ENCODE measurements at regions not wholly inside any gene's neighbourhood (a gene's known extent, or its start where the extent isn't known, plus 50 kb on each side); places are given as distances from the start of the nearest gene placed in this dataset.
A peak's percentile ranks its signal among the peaks of the same experiment; 100 is the strongest.

DNA sequence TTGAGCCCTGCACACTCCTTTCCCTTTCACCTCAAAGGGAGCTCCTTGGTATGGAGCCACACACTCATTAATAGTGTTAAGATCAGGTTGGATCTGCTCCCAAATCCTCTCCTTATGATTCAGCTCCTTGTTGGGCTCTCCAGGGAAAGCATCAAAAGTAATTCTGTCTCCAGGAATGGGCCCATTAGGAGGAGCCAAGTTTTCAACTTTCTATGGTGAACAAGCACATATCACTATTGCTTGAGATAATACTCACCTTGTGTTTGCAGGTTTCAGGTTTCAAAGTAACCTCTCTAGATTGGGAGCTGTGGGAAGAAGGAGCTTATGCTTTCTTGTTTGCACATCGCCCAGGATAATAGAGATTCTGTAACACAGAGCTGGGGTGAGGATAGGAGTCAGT, 164.8 kb downstream of the TNFSF18 start:
- TF ChIP-seq, protein P1, sequence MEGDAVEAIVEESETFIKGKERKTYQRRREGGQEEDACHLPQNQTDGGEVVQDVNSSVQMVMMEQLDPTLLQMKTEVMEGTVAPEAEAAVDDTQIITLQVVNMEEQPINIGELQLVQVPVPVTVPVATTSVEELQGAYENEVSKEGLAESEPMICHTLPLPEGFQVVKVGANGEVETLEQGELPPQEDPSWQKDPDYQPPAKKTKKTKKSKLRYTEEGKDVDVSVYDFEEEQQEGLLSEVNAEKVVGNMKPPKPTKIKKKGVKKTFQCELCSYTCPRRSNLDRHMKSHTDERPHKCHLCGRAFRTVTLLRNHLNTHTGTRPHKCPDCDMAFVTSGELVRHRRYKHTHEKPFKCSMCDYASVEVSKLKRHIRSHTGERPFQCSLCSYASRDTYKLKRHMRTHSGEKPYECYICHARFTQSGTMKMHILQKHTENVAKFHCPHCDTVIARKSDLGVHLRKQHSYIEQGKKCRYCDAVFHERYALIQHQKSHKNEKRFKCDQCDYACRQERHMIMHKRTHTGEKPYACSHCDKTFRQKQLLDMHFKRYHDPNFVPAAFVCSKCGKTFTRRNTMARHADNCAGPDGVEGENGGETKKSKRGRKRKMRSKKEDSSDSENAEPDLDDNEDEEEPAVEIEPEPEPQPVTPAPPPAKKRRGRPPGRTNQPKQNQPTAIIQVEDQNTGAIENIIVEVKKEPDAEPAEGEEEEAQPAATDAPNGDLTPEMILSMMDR (IDR thresholded peaks at IDR 0.05; ENCODE audit: insufficient read depth, low read length), result no peak
- no peak overlapping the region for H3K4me3 ChIP-seq (ENCODE audit: low read depth, low read length)
- peak; percentile 72 for DNase-seq (ENCODE audit: low read depth)

DNA sequence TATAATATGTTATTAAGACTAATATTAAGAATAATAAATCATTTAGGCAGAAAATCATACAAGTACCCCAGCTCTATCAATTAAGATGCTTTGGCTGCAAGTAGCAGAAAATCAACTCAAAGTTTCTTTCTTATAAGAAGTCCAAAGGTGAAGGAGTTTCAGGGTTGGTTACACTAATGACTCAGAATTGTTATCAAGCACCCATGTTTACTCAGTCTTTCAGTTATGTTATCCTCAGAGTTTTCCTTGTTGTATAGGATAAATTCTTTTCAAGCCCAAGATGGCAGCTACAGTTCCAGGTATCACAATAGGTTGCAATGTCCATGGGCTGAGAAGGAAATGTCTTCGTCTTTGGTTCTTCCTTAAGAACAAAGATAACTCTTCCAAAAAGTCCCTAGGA, 163.6 kb downstream of the TNFSF18 start:
- no peak overlapping the region for H3K4me3 ChIP-seq (ENCODE audit: low read depth, low read length)
- TF ChIP-seq, protein P1 (IDR thresholded peaks at IDR 0.05; ENCODE audit: insufficient read depth, low read length), result no peak
- no peak for DNase-seq (ENCODE audit: low read depth)

DNA sequence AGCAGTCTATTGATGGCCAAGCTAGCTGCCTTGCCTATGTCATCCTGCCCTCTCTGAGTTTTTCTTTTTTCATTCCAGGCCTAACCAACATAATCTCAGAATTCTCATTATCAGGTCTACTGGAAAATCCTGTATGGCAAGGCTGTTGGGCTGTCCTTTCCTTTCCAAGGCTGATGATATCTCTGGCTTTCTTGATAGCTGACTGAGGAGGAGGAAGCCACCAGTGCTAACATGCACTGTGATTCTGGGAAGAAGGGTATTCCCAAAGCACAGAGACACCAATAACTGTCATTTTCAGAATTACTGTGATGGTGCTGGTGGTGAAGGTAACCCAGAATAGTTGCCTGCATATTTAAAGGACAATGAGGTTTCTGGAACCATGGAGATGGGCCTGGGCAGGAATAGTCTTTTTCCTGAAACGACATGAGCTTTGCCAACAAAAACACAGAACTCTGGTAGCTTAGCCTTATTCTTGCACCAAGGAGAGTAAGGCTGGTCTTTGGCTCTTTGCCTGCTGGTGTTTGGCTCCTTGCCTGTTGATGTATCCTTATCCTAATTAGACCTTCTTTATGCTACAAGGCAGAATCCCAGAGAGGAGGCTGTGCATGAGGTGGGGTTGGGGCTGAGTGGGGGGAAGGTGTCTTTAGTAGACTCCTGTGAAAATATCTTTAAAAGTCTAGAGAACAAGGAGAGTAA, 157.4 kb downstream of the TNFSF18 start:
- TF ChIP-seq, protein P1 (IDR thresholded peaks at IDR 0.05; ENCODE audit: insufficient read depth, low read length), result no peak
- no peak overlapping the region for H3K4me3 ChIP-seq (ENCODE audit: low read depth, low read length)
- DNase-seq (ENCODE audit: low read depth), result peak; percentile 49

DNA sequence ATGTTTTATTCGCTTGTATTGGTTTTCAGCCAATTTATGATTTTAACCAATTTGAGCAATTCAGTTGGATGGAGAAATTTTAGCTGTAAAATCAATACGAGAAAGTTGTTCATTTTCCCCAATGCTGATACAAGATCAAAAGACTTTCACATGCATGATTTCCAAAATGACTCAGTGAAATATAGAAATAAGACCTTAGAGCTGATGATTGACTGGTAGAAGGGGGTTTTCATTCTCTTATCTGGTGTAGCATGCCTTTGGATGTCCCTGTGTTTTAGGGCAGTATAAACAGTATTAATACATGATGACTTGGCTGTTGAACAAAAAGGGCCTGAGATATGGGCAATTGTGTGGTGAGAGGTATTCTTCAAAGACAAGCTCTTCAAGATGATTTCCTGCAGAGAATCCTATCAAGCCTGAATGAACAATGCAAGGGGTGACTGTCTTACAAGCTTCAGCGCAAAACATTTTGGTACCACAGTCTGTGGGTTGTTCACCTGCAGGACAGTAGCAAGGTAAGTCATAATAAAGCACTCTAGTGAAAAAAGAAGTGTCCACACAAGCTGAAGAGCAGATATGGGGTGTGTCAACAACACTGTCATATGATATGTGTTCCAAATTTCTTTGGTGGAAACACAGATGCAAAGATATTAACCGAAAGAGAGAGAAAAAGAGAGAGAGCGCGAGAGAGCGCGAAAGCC, 156.2 kb downstream of the TNFSF18 start:
- DNase-seq (ENCODE audit: low read depth), result no peak
- TF ChIP-seq, protein P1 (IDR thresholded peaks at IDR 0.05; ENCODE audit: insufficient read depth, low read length), result no peak
- H3K4me3 ChIP-seq (ENCODE audit: low read depth, low read length), result no peak overlapping the region

DNA sequence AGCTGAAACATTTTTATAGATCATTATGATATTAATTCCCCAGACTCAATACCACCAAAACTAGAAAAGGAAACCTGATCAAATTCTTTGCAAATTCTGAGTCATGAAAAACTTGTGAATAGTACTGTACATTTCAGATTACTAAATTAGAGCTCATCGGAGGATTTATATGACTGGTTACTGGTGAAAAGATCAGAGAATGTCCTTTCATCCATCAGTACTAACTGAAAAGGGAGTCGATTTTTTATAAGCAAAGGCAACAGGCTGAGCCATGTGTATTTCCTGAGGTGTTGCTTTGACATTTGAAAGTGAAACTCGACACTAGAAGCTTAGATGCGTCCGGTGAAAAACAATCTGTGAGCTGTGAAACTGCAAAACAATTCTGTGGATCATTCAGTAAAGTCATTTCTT, 155.7 kb downstream of the TNFSF18 start:
- H3K4me3 ChIP-seq (ENCODE audit: low read depth, low read length), result no peak overlapping the region
- TF ChIP-seq, protein P1 (IDR thresholded peaks at IDR 0.05; ENCODE audit: insufficient read depth, low read length), result no peak
- no peak for DNase-seq (ENCODE audit: low read depth)

DNA sequence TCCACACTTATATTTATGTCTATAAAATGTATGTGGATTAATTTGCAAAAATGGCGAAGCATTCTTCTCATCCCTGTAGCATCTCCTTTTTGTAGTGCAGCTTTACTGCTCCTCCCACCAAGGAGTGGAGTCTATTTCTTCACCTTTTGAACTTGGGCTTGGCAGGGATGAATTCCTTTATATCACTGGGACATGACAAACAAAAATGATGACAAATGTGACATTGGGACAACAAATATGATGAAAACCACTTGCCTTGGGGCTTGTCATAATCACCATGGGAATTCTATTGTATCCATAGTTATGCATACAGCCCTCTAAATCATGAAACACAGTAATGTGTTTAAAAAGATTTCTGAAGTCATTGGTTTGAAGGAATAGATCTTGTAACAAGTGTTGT, 155.0 kb downstream of the TNFSF18 start:
- TF ChIP-seq, protein P1 (IDR thresholded peaks at IDR 0.05; ENCODE audit: insufficient read depth, low read length), result no peak
- no peak for DNase-seq (ENCODE audit: low read depth)
- no peak overlapping the region for H3K4me3 ChIP-seq (ENCODE audit: low read depth, low read length)
